GM12872 (cell line): ENCODE measurements at regions not wholly inside any gene's neighbourhood (a gene's known extent, or its start where the extent isn't known, plus 50 kb on each side); places are given as distances from the start of the nearest gene placed in this dataset.

Source experiments
- TF ChIP-seq, protein P1 (sequence below): IDR thresholded peaks from 3 replicates; pipeline ENCODE4 v1.5.1; 2011; ENCODE audit warnings: low read depth, mild to moderate bottlenecking, low read length, moderate library complexity; ENCODE audit not compliant: insufficient read depth

DNA sequence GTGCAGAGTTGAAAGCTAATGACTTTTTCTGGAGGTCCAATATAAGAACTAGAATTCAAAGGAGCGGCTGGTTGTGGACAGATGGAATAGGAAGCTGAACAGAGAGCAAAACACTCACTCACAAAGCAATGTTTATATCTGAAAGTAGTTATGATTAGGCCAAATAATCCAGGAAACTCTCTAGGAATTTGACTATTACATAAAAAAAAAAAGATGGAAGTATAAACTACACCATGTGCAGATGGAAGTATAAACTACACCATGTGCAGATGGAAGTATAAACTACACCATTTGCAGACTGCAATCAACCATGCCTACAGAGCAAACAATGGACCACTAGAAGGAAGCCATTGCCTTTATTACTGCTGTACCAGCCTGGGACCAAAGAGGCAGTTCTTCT, 771.1 kb downstream of the BRINP3 start:
- TF ChIP-seq, protein P1, sequence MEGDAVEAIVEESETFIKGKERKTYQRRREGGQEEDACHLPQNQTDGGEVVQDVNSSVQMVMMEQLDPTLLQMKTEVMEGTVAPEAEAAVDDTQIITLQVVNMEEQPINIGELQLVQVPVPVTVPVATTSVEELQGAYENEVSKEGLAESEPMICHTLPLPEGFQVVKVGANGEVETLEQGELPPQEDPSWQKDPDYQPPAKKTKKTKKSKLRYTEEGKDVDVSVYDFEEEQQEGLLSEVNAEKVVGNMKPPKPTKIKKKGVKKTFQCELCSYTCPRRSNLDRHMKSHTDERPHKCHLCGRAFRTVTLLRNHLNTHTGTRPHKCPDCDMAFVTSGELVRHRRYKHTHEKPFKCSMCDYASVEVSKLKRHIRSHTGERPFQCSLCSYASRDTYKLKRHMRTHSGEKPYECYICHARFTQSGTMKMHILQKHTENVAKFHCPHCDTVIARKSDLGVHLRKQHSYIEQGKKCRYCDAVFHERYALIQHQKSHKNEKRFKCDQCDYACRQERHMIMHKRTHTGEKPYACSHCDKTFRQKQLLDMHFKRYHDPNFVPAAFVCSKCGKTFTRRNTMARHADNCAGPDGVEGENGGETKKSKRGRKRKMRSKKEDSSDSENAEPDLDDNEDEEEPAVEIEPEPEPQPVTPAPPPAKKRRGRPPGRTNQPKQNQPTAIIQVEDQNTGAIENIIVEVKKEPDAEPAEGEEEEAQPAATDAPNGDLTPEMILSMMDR, result no peak

DNA sequence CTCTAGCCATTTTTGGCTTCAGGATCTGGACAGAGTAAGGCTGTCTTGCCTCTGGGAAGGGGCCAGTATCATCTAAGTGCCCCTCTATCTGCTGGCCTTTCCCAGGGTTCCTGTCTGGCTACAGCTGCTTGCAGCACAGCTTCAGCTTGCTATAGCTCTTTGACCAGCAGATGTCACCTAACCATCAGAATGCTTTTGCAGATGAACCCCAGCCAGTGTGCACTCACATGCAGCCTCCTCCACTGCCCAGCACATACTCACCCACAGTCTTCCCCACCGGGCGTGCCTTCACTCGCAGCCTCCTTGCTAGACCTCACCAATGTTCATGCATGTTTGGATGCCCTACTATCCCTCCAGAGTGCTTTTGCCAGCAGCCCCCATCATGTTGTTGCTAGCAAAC, 769.0 kb downstream of the BRINP3 start:
- TF ChIP-seq, protein P1, result peak; percentile 23; the same call in 1 of the 3 replicates

DNA sequence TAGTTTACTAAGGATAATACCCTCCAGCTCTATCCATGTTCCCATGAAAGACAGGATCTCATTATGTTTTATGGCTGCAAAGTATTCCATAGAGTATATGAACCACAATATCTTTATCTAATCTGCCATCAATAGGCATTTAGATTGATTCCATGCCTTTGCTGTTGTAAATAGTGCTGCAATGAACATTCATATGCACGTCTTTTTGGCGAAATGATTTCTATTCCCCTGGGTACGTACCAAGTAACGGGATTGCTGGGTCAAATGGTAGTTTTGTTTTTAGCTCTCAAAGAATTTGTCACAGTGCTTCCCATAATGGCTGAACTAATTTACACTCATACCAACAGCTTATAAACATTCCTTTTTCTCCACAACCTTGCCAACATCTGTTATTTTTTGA, 750.9 kb downstream of the BRINP3 start:
- TF ChIP-seq, protein P1, result no peak

- TF ChIP-seq, protein P1, result no peak
These were observed 726.4 kb downstream of the BRINP3 start for GRCh38 chr1:189751311-189751710.

- TF ChIP-seq, protein P1, result no peak
These were observed 725.1 kb downstream of the BRINP3 start for GRCh38 chr1:189752461-189752995.

- TF ChIP-seq, protein P1, result no peak
These were observed 713.0 kb downstream of the BRINP3 start for GRCh38 chr1:189764391-189765320.

DNA sequence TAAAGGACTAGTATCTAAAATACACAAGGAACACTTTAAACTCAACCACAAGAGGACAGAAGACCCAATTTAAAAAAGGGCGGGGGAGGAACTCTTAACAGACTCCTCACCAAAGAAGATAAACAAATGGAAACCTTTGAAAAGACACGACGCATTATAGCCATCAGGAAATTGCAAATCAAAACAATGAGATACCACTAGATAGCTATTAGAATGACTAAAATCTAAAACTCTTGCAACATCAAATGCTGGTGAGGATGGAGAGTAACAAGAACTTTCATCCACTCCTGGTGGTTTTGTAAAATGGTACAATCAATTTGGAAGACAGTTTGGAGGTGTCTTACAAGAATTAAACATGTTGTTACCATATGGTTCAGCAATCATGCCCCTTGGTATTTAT, 708.2 kb downstream of the BRINP3 start:
- TF ChIP-seq, protein P1, result no peak
